ENCODE measurements at regions not wholly inside any gene's neighbourhood (a gene's known extent, or its start where the extent isn't known, plus 50 kb on each side); places are given as distances from the start of the nearest gene placed in this dataset.

- no peak for DNase-seq (ENCODE audit: low spot score)
Measured at GRCh38 chr1:199747984-199748383, 279.5 kb upstream of the NR5A2 start.

- no peak for DNase-seq (ENCODE audit: low spot score)
Measured at GRCh38 chr1:199751506-199751905, 276.0 kb upstream of the NR5A2 start.

GRCh38 chr1:199751962-199752687 is 275.4 kb upstream of the NR5A2 start:
- no peak for DNase-seq (ENCODE audit: low spot score)

- no peak for DNase-seq (ENCODE audit: low spot score)
Measured at GRCh38 chr1:199752688-199753027, 274.9 kb upstream of the NR5A2 start.

GRCh38 chr1:199753513-199753912 is 274.0 kb upstream of the NR5A2 start:
- no peak for DNase-seq (ENCODE audit: low spot score)

- no peak for DNase-seq (ENCODE audit: low spot score)
Measured at GRCh38 chr1:199756066-199756465, 271.4 kb upstream of the NR5A2 start.

GRCh38 chr1:199758626-199759255 is 268.8 kb upstream of the NR5A2 start:
- DNase-seq (ENCODE audit: low spot score) = no peak

GRCh38 chr1:199759268-199759730 is 268.2 kb upstream of the NR5A2 start:
- no peak for DNase-seq (ENCODE audit: low spot score)

GRCh38 chr1:199762572-199762971 is 264.9 kb upstream of the NR5A2 start:
- DNase-seq (ENCODE audit: low spot score) = no peak

- no peak for DNase-seq (ENCODE audit: low spot score)
Measured at GRCh38 chr1:199766218-199766792, 261.2 kb upstream of the NR5A2 start.

- DNase-seq (ENCODE audit: low spot score) = no peak
Measured at GRCh38 chr1:199767700-199768099, 259.8 kb upstream of the NR5A2 start.

GRCh38 chr1:199774433-199775089 is 252.9 kb upstream of the NR5A2 start:
- DNase-seq (ENCODE audit: low spot score) = no peak

GRCh38 chr1:199776768-199777497 is 250.6 kb upstream of the NR5A2 start:
- DNase-seq (ENCODE audit: low spot score) = no peak

GRCh38 chr1:199778324-199778955 is 249.1 kb upstream of the NR5A2 start:
- peak; percentile 23 for DNase-seq (ENCODE audit: low spot score)

GRCh38 chr1:199780091-199780490 is 247.4 kb upstream of the NR5A2 start:
- no peak for DNase-seq (ENCODE audit: low spot score)

GRCh38 chr1:199780948-199781670 is 246.4 kb upstream of the NR5A2 start:
- DNase-seq (ENCODE audit: low spot score) = no peak

- DNase-seq (ENCODE audit: low spot score) = no peak
Measured at GRCh38 chr1:199784138-199784895, 243.2 kb upstream of the NR5A2 start.

GRCh38 chr1:199786695-199787094 is 240.8 kb upstream of the NR5A2 start:
- DNase-seq (ENCODE audit: low spot score) = no peak

- DNase-seq (ENCODE audit: low spot score) = no peak
Measured at GRCh38 chr1:199789141-199789540, 238.4 kb upstream of the NR5A2 start.

- DNase-seq (ENCODE audit: low spot score) = no peak
Measured at GRCh38 chr1:199791495-199791894, 236.0 kb upstream of the NR5A2 start.

Data from HuH-7.5 (cell line).